ENCODE measurements at regions not wholly inside any gene's neighbourhood (a gene's known extent, or its start where the extent isn't known, plus 50 kb on each side); places are given as distances from the start of the nearest gene placed in this dataset.
"Not testable (repeated sequence)": the region's sequence is repeated elsewhere in the genome, so short reads cannot be mapped to it uniquely, and the experiment has no call there.

- TF ChIP-seq, protein P1, sequence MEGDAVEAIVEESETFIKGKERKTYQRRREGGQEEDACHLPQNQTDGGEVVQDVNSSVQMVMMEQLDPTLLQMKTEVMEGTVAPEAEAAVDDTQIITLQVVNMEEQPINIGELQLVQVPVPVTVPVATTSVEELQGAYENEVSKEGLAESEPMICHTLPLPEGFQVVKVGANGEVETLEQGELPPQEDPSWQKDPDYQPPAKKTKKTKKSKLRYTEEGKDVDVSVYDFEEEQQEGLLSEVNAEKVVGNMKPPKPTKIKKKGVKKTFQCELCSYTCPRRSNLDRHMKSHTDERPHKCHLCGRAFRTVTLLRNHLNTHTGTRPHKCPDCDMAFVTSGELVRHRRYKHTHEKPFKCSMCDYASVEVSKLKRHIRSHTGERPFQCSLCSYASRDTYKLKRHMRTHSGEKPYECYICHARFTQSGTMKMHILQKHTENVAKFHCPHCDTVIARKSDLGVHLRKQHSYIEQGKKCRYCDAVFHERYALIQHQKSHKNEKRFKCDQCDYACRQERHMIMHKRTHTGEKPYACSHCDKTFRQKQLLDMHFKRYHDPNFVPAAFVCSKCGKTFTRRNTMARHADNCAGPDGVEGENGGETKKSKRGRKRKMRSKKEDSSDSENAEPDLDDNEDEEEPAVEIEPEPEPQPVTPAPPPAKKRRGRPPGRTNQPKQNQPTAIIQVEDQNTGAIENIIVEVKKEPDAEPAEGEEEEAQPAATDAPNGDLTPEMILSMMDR (IDR thresholded peaks at IDR 0.05 in 4 of 5, conservative IDR thresholded peaks at IDR 0.05 in 1 of 5): no peak
- TF ChIP-seq POLR2A (IDR thresholded peaks at IDR 0.05): no peak
- Histone ChIP-seq H3K27me3 (no peaks in the 10 kb centered on the region), H3K36me3 (no peaks in the 10 kb centered on the region), H3K4me3 (no peak overlapping the region), H3K4me1 (no peaks in the 10 kb centered on the region), H3K27ac (no peak overlapping the region), H3K9me3 (no peaks in the 10 kb centered on the region)
- in situ Hi-C loops (cut with MboI; ENCODE audit: low sequenced_read_pairs in 4 of 4): no loop called here
- DNase-seq: no peak
- intact Hi-C loops (cut with DNase I; ENCODE audit: low total_unique reads): no loop called here
- no peak for ATAC-seq
Measured at GRCh38 chr15:36161108-36161507, 418.3 kb upstream of the CDIN1 start.

DNA sequence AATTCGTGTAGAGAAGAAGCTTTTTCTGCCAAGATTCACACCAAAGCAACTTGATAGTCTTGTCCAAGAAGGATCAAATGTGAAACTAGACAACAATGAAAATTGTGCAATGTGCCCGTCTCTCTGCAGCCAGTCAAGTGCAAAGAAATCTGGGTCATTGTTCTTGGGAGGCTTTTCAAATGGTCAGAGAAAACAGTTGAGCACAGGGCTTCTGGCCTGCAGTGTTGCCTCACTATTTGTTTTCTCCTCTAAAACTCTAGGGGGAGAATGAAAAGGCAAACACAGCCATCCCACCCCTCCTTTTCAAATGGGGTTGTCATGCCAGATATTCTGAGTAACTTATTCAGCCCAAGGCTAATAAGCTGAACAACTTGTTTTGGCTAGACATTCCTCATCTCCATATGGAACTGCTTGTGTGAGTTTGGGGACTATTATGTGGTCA is 417.6 kb upstream of the CDIN1 start:
- Histone ChIP-seq H3K36me3 (no peaks in the 10 kb centered on the region), H3K27ac (no peak overlapping the region), H3K4me3 (no peak overlapping the region), H3K9me3 (no peaks in the 10 kb centered on the region), H3K27me3 (no peaks in the 10 kb centered on the region), H3K4me1 (no peaks in the 10 kb centered on the region)
- no peak for TF ChIP-seq POLR2A (IDR thresholded peaks at IDR 0.05)
- TF ChIP-seq, protein P1 (IDR thresholded peaks at IDR 0.05 in 4 of 5, conservative IDR thresholded peaks at IDR 0.05 in 1 of 5): no peak
- intact Hi-C loops (cut with DNase I; ENCODE audit: low total_unique reads): no loop called here
- in situ Hi-C loops (cut with MboI; ENCODE audit: low sequenced_read_pairs in 4 of 4): no loop called here
- ATAC-seq (peak; percentile 70 to 84), DNase-seq (peak; percentile 17 to 35)

GRCh38 chr15:36163983-36164382 is 415.4 kb upstream of the CDIN1 start:
- H3K9me3 ChIP-seq; H3K4me3 ChIP-seq; ATAC-seq; H3K36me3 ChIP-seq; H3K27ac ChIP-seq; DNase-seq; H3K27me3 ChIP-seq; H3K4me1 ChIP-seq; in situ Hi-C loops (cut with MboI; ENCODE audit: low sequenced_read_pairs in 4 of 4); intact Hi-C loops (cut with DNase I; ENCODE audit: low total_unique reads): not testable (repeated sequence)

DNA sequence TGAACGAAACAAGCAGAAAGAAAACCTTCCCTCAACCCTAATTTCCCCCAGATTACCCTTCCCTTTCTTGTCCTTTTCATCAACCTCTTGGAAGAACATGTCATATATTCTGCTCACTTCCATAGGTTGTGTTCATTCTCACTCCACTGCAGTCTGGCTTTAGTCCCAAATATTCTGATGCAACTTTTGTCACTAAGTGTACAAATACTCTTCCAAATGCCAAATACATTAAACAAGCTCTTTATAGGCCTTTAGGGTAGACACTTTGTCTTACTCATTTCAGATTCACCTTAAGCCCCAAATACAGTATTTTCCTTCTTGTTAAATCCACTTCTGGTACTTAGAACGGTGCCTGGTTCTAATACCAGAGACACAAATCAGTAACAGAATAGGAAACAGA is 406.5 kb upstream of the CDIN1 start:
- intact Hi-C loops (cut with DNase I; ENCODE audit: low total_unique reads): no loop called here
- no peak for DNase-seq
- H3K4me3 ChIP-seq: no peak overlapping the region
- H3K27ac ChIP-seq: no peak overlapping the region
- H3K9me3 ChIP-seq: no peaks in the 10 kb centered on the region
- TF ChIP-seq, protein P1 (IDR thresholded peaks at IDR 0.05 in 4 of 5, conservative IDR thresholded peaks at IDR 0.05 in 1 of 5): no peak
- no peak for TF ChIP-seq POLR2A (IDR thresholded peaks at IDR 0.05)
- ATAC-seq: no peak
- no peaks in the 10 kb centered on the region for H3K4me1 ChIP-seq
- H3K27me3 ChIP-seq: no peaks in the 10 kb centered on the region
- no peaks in the 10 kb centered on the region for H3K36me3 ChIP-seq
- in situ Hi-C loops (cut with MboI; ENCODE audit: low sequenced_read_pairs in 4 of 4): no loop called here

- H3K27ac ChIP-seq: no peak overlapping the region
- H3K4me3 ChIP-seq: no peak overlapping the region
- ATAC-seq: no peak
- H3K9me3 ChIP-seq: no peaks in the 10 kb centered on the region
- DNase-seq: no peak
- no peaks in the 10 kb centered on the region for H3K4me1 ChIP-seq
- H3K27me3 ChIP-seq: no peaks in the 10 kb centered on the region
- no peaks in the 10 kb centered on the region for H3K36me3 ChIP-seq
- TF ChIP-seq, protein P1 (IDR thresholded peaks at IDR 0.05 in 4 of 5, conservative IDR thresholded peaks at IDR 0.05 in 1 of 5): no peak
- TF ChIP-seq POLR2A (IDR thresholded peaks at IDR 0.05): no peak
- in situ Hi-C loops (cut with MboI; ENCODE audit: low sequenced_read_pairs in 4 of 4) (no loop called here), intact Hi-C loops (cut with DNase I; ENCODE audit: low total_unique reads) (no loop called here)
Measured at GRCh38 chr15:36175186-36175740, 404.2 kb upstream of the CDIN1 start.
